ENCODE measurements at regions not wholly inside any gene's neighbourhood (a gene's known extent, or its start where the extent isn't known, plus 50 kb on each side); places are given as distances from the start of the nearest gene placed in this dataset.

- DNase-seq (ENCODE audit: low read depth), result no peak
Measured at GRCh38 chr5:71865665-71866320, 146.7 kb downstream of the CARTPT start.

- DNase-seq (ENCODE audit: low read depth), result no peak
Measured at GRCh38 chr5:71872311-71872864, 153.3 kb downstream of the CARTPT start.

- no peak for DNase-seq (ENCODE audit: low read depth)
Measured at GRCh38 chr5:71873191-71873591, 154.1 kb downstream of the CARTPT start.

GRCh38 chr5:71874521-71874920, 155.4 kb downstream of the CARTPT start:
- no peak for DNase-seq (ENCODE audit: low read depth)

DNA sequence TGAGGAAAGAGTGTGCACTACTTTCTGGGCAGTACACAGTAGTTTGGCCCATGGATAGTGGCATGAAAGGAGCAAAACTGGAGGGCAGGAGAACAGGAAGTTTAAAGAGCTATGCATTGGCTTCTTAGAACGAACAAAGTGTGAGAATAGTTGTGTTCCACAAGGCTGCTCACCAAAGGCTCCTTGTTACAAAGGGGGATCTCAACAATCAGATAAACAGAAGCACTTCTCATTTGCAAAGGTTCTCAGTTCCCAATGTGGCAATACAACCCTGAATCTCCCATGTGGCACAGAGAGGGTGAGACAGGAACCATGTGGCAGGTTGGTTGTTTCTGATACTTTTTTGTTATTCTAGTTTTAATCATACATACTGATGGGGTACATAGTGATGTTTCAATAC, 158.4 kb downstream of the CARTPT start:
- DNase-seq (ENCODE audit: low read depth), result no peak

- no peak for DNase-seq (ENCODE audit: low read depth)
Measured at GRCh38 chr5:71880536-71880935, 161.5 kb downstream of the CARTPT start.

DNA sequence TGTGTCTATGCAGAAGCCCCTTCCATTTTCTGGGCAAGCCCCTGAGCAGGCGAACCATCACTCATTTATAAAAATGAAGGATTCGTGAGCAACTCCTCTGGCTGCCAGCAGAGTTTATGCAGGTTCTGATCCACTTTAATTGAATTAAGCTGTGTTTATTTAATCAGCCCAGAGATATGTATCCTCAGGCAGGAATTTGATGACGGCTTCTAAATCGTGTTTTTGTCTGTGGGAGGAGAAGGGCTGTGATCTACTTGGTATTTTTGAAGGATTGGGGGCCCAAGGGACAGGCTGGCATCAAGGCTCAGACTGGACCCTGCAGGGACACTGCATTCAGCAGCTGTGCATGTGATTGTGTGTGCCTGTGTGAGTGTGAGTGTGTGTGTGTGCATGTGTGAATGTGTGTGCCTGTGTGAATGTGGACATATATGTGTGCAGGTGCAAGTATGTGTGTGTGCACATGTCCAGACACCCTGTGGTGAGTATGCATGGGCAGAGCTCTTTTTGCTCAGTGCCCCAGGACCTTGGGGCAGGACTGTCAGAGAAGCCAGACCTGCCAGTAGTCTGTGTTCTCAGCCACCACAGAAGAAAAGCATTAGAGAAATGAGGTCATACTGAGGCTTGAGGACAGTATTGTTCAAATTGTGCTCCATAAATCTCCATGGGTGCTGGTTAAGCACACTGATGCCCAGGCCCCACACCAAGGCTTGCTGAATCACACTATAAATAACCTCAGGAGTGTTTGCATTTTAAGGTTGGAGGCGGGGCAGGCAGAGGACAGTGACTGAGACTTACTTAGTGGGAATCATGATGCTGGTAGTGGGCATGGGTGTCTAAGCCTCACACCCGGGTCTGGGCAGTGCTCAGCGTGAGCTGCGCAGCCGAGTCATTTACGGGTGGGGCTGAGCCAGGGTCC, 164.0 kb downstream of the CARTPT start:
- no peak for DNase-seq (ENCODE audit: low read depth)

DNA sequence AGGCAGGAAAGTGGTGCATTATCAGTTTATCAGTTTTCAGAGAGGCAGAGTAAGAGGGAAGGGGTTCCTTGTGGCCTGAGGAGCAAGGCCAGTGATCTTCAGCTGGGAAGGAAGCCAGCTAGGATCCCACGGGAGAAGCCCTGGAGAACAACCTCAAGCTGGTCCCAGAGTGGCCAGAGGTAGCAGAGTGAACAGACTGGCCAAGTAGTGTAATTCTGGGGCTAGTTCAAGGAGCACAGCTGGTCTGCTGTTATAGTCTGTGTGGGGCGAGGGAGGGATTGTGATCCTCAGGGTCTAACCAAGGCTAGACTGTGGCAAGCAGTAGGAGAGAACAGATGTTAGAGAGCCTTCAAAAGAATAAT, 164.6 kb downstream of the CARTPT start:
- no peak for DNase-seq (ENCODE audit: low read depth)

- no peak for DNase-seq (ENCODE audit: low read depth)
Measured at GRCh38 chr5:71884926-71885325, 165.9 kb downstream of the CARTPT start.

DNA sequence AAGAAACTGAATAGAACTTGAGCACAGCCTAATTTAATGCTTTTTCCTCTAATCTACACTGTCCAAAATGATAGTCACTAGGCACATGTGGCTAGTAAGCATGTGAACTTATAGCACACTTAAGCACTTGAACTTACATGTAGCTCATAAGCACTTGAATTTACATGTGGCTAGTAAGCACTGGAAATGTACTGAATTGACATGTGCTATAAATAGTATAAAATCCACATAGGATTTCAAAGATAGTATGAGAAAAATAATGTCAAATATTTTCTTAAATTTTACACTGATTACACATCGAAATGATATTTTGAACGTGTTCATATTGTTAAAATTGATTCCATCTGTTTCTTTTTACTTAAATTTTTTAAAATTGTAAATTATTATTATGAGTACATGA, 167.3 kb downstream of the CARTPT start:
- DNase-seq (ENCODE audit: low read depth), result no peak

DNA sequence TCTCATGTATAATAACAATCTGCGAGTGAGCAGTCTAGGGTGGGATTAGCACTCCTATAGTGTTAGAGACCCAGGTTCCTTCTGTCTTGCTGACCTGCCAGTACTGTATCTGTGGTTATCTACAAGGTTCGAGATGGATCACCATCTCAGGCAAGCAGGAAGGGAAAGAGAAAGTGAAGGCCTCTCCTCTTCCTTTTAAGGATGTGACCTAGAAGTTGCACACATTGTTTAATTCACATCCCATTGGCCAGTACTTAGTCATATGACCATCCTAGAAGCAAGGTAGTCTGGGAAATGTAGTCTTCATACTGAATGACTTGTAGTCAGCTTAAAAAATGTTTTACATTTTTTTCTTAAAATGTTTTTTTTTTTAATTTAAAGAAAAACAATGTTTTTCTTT, 168.6 kb downstream of the CARTPT start:
- no peak for DNase-seq (ENCODE audit: low read depth)

DNA sequence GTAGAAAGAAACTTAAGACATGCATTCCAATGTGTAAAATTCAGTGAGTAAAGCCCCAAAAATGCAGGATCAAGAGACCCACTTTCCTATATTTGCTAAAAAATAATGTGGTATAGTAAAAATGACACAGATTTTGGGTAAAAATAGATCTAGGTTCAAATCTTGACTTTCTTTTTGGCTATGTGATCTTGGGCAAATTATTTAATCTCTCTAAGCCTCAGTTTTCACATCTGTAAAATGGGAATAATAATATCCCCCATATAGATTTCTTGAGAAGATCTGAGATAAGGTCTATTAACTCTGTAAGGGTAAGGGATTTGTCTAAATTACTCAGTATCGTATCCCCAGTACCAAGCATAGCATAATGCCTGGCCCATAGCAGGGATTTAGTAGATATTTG, 172.3 kb downstream of the CARTPT start:
- DNase-seq (ENCODE audit: low read depth), result no peak

DNA sequence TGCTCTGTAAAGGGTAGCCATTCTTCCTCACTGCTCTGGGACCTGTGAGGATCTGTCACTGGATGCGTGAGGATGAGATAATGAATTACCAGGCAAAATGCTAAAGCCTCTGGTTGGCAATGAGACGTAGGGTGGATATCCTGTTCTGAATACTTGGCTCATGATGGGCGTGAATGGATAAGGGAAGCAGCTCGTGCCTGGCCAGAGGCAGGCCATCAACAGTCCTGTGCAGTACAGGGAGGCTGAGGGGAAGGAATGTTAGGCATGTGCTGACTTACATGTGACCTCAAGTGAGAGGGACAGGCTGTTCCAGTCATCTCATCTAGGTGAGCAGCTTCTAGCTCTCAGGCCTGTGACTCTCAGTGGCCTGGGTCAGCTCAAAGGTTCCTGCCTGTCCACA, 172.8 kb downstream of the CARTPT start:
- DNase-seq (ENCODE audit: low read depth), result no peak

- no peak for DNase-seq (ENCODE audit: low read depth)
Measured at GRCh38 chr5:71892641-71893365, 173.7 kb downstream of the CARTPT start.

- no peak for DNase-seq (ENCODE audit: low read depth)
Measured at GRCh38 chr5:71893451-71893850, 174.4 kb downstream of the CARTPT start.

DNA sequence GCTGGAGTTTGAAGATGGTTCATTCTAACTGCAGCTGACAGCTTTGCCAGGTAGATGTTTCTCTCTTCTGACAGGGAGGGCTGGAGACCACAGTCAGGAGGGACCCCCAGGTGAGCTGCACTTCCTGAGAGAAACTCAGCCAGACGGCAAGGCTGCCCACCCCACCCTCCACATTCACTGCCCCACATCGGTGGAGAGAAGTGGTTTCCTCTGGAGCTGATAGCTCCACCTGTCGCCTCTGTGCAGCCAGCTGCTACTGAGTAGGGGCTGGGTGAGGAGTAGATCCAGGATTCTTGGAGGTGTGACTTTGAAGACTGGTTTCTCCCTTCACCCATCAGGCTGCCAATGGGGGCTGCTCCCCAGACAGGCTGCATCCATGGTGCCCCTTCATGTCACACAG, 175.0 kb downstream of the CARTPT start:
- no peak for DNase-seq (ENCODE audit: low read depth)

DNA sequence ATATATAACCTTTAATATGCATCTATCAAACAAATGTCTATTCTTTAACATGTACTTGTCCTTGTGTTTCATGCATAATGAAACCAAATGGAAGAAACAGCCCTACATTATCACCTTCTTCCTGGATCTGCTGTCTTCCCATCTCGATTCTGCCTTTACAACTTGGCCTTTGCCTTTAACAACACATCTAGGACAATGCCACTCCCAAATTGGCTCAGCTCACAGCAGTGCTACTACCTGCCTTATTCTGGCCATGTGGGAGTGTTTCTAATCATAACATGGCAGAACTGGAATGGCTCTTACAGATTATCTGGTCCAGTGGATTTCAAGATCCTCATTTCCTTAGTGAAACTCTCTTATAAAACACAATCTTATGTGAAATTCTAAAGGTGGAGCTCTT, 176.5 kb downstream of the CARTPT start:
- DNase-seq (ENCODE audit: low read depth), result no peak

DNA sequence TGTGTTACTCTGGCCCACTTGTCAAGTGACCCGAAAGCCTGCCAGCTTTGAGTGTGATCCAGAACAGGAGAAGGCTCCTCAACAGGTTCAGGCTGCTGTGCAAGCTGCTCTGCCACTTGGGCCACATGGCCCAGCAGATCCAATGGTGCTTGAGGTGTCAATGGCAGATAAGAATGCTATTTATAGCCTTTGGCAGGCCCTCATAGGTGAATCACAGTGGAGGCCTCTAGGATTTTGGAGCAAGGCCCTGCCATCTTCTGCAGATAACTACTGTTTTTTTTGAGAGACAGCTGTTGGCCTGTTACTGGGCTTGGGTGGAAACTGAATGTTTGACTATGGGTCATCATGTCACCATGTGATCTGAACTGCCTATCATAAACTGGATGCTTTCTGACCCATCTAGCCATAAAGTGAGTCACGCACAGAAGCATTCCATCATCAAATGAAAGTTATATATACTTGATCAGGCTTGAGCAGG, 180.8 kb downstream of the CARTPT start:
- no peak for DNase-seq (ENCODE audit: low read depth)

GRCh38 chr5:71903808-71904207, 184.7 kb downstream of the CARTPT start:
- DNase-seq (ENCODE audit: low read depth), result no peak

DNA sequence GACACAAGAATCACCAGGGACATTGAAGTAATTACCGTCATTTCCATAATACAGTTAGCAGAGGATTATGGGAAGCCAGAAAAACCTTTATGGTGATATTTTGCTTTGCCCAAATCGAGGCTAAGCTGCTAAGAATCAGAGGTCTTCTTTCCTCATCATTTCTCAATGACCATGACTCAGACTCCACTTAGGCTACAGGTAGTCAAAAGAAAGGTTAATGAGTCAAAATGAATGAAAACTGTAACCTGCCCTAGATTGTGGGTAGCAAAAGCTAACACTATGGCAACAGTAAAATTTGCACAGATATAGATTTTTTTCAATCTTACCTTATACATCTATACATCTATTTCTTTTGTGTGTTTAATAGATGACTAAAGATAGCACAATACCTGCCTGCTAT, 185.8 kb downstream of the CARTPT start:
- DNase-seq (ENCODE audit: low read depth), result no peak

GRCh38 chr5:71905834-71906711, 187.0 kb downstream of the CARTPT start:
- no peak for DNase-seq (ENCODE audit: low read depth)

Measured in stimulated activated CD8-positive, alpha-beta memory T cell treated with anti-CD3 and anti-CD28 coated beads, Interleukin-12 subunit alpha, Interleukin-12 subunit beta, amount 100 ng/mL, for 1 hour (primary cell).